Esophagus muscularis mucosa (tissue), 3 donors: ENCODE measurements at regions not wholly inside any gene's neighbourhood (a gene's known extent, or its start where the extent isn't known, plus 50 kb on each side); places are given as distances from the start of the nearest gene placed in this dataset.

Experiments used
- POLR2AphosphoS5 ChIP-seq, 2 donors: sonication (generic); formaldehyde crosslinking; IDR thresholded peaks; one replicate each; pipeline ENCODE4 v1.6.1; 2017; ENCODE audit warnings: antibody characterized with exemption in 2 of 2
- TF ChIP-seq, protein P1 (sequence below), 3 experiments: fragments of 200-600 bp in 2 of 3; fragments of 450-650 bp in 1 of 3; sonication (generic) in 2 of 3; IDR thresholded peaks; one replicate each; pipeline ENCODE4 v1.5.1; 2017 to 2019; ENCODE audit warnings: antibody characterized with exemption in 3 of 3, mild to moderate bottlenecking in 2 of 3, moderate library complexity in 1 of 3

DNA sequence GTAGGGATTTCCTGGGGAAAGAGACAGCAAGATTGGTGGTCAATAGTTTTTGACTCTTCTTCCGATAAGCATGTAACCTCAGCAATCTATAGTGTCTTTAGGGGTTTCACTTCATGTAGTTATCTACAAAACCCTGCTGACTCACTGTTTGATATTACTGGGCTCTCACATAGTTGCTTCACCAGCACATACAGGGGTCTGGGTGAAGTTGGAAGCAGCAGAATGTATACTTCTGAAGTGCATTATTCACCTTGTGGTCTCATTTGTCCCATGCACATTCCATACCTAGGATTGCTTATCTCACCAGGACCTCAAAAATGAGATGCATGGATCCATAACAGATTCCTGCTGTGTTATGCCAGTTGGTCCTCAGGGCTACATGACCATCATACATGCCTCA is 280.0 kb downstream of the LRIG3 start:
- TF ChIP-seq, protein P1, sequence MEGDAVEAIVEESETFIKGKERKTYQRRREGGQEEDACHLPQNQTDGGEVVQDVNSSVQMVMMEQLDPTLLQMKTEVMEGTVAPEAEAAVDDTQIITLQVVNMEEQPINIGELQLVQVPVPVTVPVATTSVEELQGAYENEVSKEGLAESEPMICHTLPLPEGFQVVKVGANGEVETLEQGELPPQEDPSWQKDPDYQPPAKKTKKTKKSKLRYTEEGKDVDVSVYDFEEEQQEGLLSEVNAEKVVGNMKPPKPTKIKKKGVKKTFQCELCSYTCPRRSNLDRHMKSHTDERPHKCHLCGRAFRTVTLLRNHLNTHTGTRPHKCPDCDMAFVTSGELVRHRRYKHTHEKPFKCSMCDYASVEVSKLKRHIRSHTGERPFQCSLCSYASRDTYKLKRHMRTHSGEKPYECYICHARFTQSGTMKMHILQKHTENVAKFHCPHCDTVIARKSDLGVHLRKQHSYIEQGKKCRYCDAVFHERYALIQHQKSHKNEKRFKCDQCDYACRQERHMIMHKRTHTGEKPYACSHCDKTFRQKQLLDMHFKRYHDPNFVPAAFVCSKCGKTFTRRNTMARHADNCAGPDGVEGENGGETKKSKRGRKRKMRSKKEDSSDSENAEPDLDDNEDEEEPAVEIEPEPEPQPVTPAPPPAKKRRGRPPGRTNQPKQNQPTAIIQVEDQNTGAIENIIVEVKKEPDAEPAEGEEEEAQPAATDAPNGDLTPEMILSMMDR (IDR thresholded peaks at IDR 0.05), result no peak
- no peak for TF ChIP-seq POLR2AphosphoS5 (IDR thresholded peaks at IDR 0.05)
